ENCODE measurements at regions not wholly inside any gene's neighbourhood (a gene's known extent, or its start where the extent isn't known, plus 50 kb on each side); places are given as distances from the start of the nearest gene placed in this dataset.
A peak's percentile ranks its signal among the peaks of the same experiment; 100 is the strongest.
"Not testable (repeated sequence)": the region's sequence is repeated elsewhere in the genome, so short reads cannot be mapped to it uniquely, and the experiment has no call there.

GRCh38 chrX:41009850-41010846, 75.1 kb upstream of the USP9X start:
- DNase-seq (ENCODE audit: extremely low spot score, unreplicated experiment) = no peak
- H3K4me1 Mint-ChIP-seq (ENCODE audit: unreplicated experiment) = peaks cover 3% of the 10 kb centered on the region
- no peaks in the 10 kb centered on the region for H3K27me3 Mint-ChIP-seq
- H3K9me3 Mint-ChIP-seq = no peaks in the 10 kb centered on the region
- peak overlapping the region; percentile 16 for H3K27ac Mint-ChIP-seq
- no peaks in the 10 kb centered on the region for H3K36me3 Mint-ChIP-seq
- peak; percentile 46 for TF ChIP-seq CTCF (conservative IDR thresholded peaks at IDR 0.05)
- H3K4me3 Mint-ChIP-seq = peak overlapping the region; percentile 23

GRCh38 chrX:41014776-41015360, 70.4 kb upstream of the USP9X start:
- Mint-ChIP-seq H3K27ac (no peak overlapping the region), H3K36me3 (no peaks in the 10 kb centered on the region), H3K4me1 (ENCODE audit: unreplicated experiment) (peaks cover 3% of the 10 kb centered on the region), H3K9me3 (no peaks in the 10 kb centered on the region), H3K27me3 (no peaks in the 10 kb centered on the region), H3K4me3 (no peak overlapping the region)
- DNase-seq (ENCODE audit: extremely low spot score, unreplicated experiment) = no peak
- no peak for TF ChIP-seq CTCF (conservative IDR thresholded peaks at IDR 0.05)

- not testable (repeated sequence) for H3K27me3 Mint-ChIP-seq; H3K27ac Mint-ChIP-seq; H3K36me3 Mint-ChIP-seq; H3K9me3 Mint-ChIP-seq; DNase-seq (ENCODE audit: extremely low spot score, unreplicated experiment); H3K4me1 Mint-ChIP-seq (ENCODE audit: unreplicated experiment); H3K4me3 Mint-ChIP-seq
These were observed 67.5 kb upstream of the USP9X start for GRCh38 chrX:41017785-41018184.

- not testable (repeated sequence) for DNase-seq (ENCODE audit: extremely low spot score, unreplicated experiment); H3K9me3 Mint-ChIP-seq; H3K4me3 Mint-ChIP-seq; H3K27ac Mint-ChIP-seq; H3K36me3 Mint-ChIP-seq; H3K27me3 Mint-ChIP-seq; H3K4me1 Mint-ChIP-seq (ENCODE audit: unreplicated experiment)
These were observed 66.7 kb upstream of the USP9X start for GRCh38 chrX:41018391-41019040.

GRCh38 chrX:41019041-41019392, 66.2 kb upstream of the USP9X start:
- Mint-ChIP-seq H3K27me3 (no peaks in the 10 kb centered on the region), H3K9me3 (no peaks in the 10 kb centered on the region), H3K36me3 (no peaks in the 10 kb centered on the region), H3K27ac (no peak overlapping the region), H3K4me1 (ENCODE audit: unreplicated experiment) (peaks cover 3% of the 10 kb centered on the region), H3K4me3 (no peak overlapping the region)
- no peak for DNase-seq (ENCODE audit: extremely low spot score, unreplicated experiment)
- no peak for TF ChIP-seq CTCF (conservative IDR thresholded peaks at IDR 0.05)

GRCh38 chrX:41022566-41022965, 62.7 kb upstream of the USP9X start:
- no peak for TF ChIP-seq CTCF (conservative IDR thresholded peaks at IDR 0.05)
- DNase-seq (ENCODE audit: extremely low spot score, unreplicated experiment) = no peak
- H3K4me1 Mint-ChIP-seq (ENCODE audit: unreplicated experiment) = peaks cover 19% of the 10 kb centered on the region
- no peaks in the 10 kb centered on the region for H3K36me3 Mint-ChIP-seq
- no peak overlapping the region for H3K27ac Mint-ChIP-seq
- no peaks in the 10 kb centered on the region for H3K27me3 Mint-ChIP-seq
- H3K9me3 Mint-ChIP-seq = no peaks in the 10 kb centered on the region
- no peak overlapping the region for H3K4me3 Mint-ChIP-seq

Measured in type B pancreatic cell (in vitro differentiated cells).